Stimulated activated CD8-positive, alpha-beta memory T cell treated with anti-CD3 and anti-CD28 coated beads, Interleukin-2, amount 100 ng/mL, for 48 hours (primary cell): ENCODE measurements at regions not wholly inside any gene's neighbourhood (a gene's known extent, or its start where the extent isn't known, plus 50 kb on each side); places are given as distances from the start of the nearest gene placed in this dataset.

Source experiments
- DNase-seq, 2 donors: peaks; one replicate each; pipeline ENCODE4 v3.0.0-alpha.2; 2020; ENCODE audit warnings: low read depth in 2 of 2

- no peak for DNase-seq
Observed at GRCh38 chr9:119004618-119004990, 364.6 kb downstream of the BRINP1 start.

GRCh38 chr9:119005162-119005561 lies 364.1 kb downstream of the BRINP1 start:
- DNase-seq: no peak

GRCh38 chr9:119009249-119009648 lies 360.0 kb downstream of the BRINP1 start:
- no peak for DNase-seq

GRCh38 chr9:119020284-119020683 lies 349.0 kb downstream of the BRINP1 start:
- no peak for DNase-seq

GRCh38 chr9:119020730-119021333 lies 348.4 kb downstream of the BRINP1 start:
- DNase-seq: no peak

GRCh38 chr9:119026120-119026519 lies 343.1 kb downstream of the BRINP1 start:
- DNase-seq: no peak

GRCh38 chr9:119027901-119028699 lies 341.1 kb downstream of the BRINP1 start:
- no peak for DNase-seq

GRCh38 chr9:119029886-119030285 lies 339.3 kb downstream of the BRINP1 start:
- DNase-seq: no peak

GRCh38 chr9:119033596-119033995 lies 335.6 kb downstream of the BRINP1 start:
- no peak for DNase-seq

GRCh38 chr9:119036969-119037368 lies 332.3 kb downstream of the BRINP1 start:
- DNase-seq: no peak

GRCh38 chr9:119043996-119044395 lies 325.2 kb downstream of the BRINP1 start:
- no peak for DNase-seq

- DNase-seq: no peak
Observed at GRCh38 chr9:119044806-119045205, 324.4 kb downstream of the BRINP1 start.

- DNase-seq: no peak
Observed at GRCh38 chr9:119047513-119048307, 321.5 kb downstream of the BRINP1 start.

- no peak for DNase-seq
Observed at GRCh38 chr9:119050281-119050680, 319.0 kb downstream of the BRINP1 start.

GRCh38 chr9:119052339-119053030 lies 316.8 kb downstream of the BRINP1 start:
- no peak for DNase-seq

- no peak for DNase-seq
Observed at GRCh38 chr9:119053070-119053469, 316.2 kb downstream of the BRINP1 start.

GRCh38 chr9:119060629-119061385 lies 308.4 kb downstream of the BRINP1 start:
- no peak for DNase-seq

- DNase-seq: no peak
Observed at GRCh38 chr9:119071636-119072035, 297.6 kb downstream of the BRINP1 start.

GRCh38 chr9:119074017-119074416 lies 295.2 kb downstream of the BRINP1 start:
- DNase-seq: no peak

- no peak for DNase-seq
Observed at GRCh38 chr9:119078015-119078414, 291.2 kb downstream of the BRINP1 start.

GRCh38 chr9:119083673-119084072 lies 285.6 kb downstream of the BRINP1 start:
- no peak for DNase-seq
